ENCODE measurements at regions not wholly inside any gene's neighbourhood (a gene's known extent, or its start where the extent isn't known, plus 50 kb on each side); places are given as distances from the start of the nearest gene placed in this dataset.

DNA sequence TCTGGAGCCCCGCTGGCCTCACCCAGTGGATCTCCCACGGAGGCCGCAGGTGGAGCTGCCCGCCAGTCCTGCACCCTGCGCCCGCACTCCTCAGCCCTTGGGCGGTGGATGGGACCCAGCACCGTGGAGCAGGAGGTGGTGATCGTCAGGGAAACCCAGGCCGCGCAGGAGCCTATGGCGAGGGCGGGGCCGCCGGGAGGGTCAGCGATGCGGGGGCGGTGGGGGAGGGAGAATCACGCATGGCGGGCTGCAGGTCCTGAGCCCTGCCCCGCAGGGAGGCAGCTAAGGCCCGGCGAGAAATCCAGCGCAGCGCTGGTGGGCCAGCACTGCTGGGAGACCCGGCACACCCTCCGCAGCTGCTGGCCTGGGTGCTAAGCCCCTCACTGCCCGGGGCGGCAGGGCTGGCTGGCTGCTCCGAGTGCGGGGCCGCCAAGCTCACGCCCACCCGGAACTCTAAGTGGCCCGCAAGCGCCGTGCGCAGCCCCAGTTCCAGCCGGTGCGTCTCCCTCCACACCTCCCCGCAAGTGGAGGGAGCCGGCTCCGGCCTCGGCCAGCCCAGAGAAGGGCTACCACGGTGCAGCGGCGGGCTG is 524.8 kb upstream of the TPK1 start:
- BruUV-seq (replicated peaks), result no TSS peak
- no peaks in the 10 kb centered on the region for H3K27me3 ChIP-seq (ENCODE audit: control insufficient read depth in 2 of 2, insufficient read depth in 2 of 2, low read length in 2 of 2)
- TF ChIP-seq TBL1XR1 (IDR thresholded peaks at IDR 0.05; ENCODE audit: low read length in 2 of 2), result no peak
- TF ChIP-seq SPI1 (IDR thresholded peaks at IDR 0.05; ENCODE audit: borderline replicate concordance, low read depth, low read length), result no peak
- intact Hi-C loops (cut with micrococcal nuclease), result no loop called here
- ATAC-seq, result no peak
- no peak overlapping the region for H3K27ac ChIP-seq (ENCODE audit: extremely low read depth, low read depth, low read length)
- no peaks in the 10 kb centered on the region for H3K9me1 ChIP-seq (ENCODE audit: control insufficient read depth, insufficient read depth, low read length)
- H3K4me1 ChIP-seq (replicated peaks in 1 of 2; ENCODE audit: control insufficient read depth in 2 of 2, insufficient read depth in 2 of 2, low read length in 2 of 2), result no peaks in the 10 kb centered on the region
- H3K9ac ChIP-seq (ENCODE audit: insufficient read depth in 1 of 2, low read depth in 2 of 2, low read length in 2 of 2), result no peak overlapping the region
- ChIA-PET POLR2A (no interaction called here), CTCF (ENCODE audit: low intra/inter-chr PET ratio) (no interaction called here)
- H4K20me1 ChIP-seq (replicated peaks; ENCODE audit: control insufficient read depth, insufficient read depth, low read length), result no peaks in the 10 kb centered on the region
- H3K36me3 ChIP-seq (ENCODE audit: control insufficient read depth, insufficient read depth, low read length), result no peaks in the 10 kb centered on the region
- H3K4me2 ChIP-seq (ENCODE audit: insufficient read depth, low read length), result no peak overlapping the region
- WGBS (ENCODE audit: insufficient coverage, low coverage, missing lambda C conversion rate), result 5% methylated on average over 35 of the region's 47 CpGs
- no peaks in the 10 kb centered on the region; the same call in 1 of the 2 replicates for H3K9me3 ChIP-seq (replicated peaks; ENCODE audit: control insufficient read depth, insufficient read depth, low read depth, low read length)
- H3K79me2 ChIP-seq (ENCODE audit: control insufficient read depth, insufficient read depth, low read length), result no peaks in the 10 kb centered on the region
- no peak overlapping the region for H3K4me3 ChIP-seq
- DNase-seq (ENCODE audit: extremely low read depth in 1 of 4, low spot score in 3 of 4), result no peak
- in situ Hi-C loops (cut with MboI), result no loop called here
- FAIRE-seq, result no peak
- no peak overlapping the region for H2AFZ ChIP-seq (ENCODE audit: low read depth, low read length)

DNA sequence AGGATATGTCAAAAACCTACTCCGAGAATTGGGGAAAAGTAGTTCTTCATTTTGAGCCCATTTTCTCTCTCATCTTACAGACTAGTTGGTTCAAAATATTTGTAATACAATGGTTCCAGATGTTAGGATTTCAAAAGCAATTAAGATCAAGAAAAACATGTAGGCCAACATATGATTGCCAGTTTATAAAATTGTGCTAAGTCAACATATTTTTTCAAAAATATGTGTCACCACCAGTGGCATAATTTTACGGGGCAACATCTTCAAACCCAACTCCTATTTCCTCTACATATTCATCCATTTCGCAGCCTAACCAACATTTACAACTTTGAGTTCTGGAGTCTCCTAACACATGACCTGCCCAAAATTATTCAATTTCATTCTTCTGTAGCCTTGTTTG is 514.5 kb upstream of the TPK1 start:
- Histone ChIP-seq H3K79me2 (ENCODE audit: control insufficient read depth, insufficient read depth, low read length) (no peaks in the 10 kb centered on the region), H2AFZ (ENCODE audit: low read depth, low read length) (no peak overlapping the region), H4K20me1 (replicated peaks; ENCODE audit: control insufficient read depth, insufficient read depth, low read length) (no peaks in the 10 kb centered on the region), H3K4me3 (no peak overlapping the region), H3K4me2 (ENCODE audit: insufficient read depth, low read length) (no peak overlapping the region), H3K27me3 (ENCODE audit: control insufficient read depth in 2 of 2, insufficient read depth in 2 of 2, low read length in 2 of 2) (no peaks in the 10 kb centered on the region), H3K9ac (ENCODE audit: insufficient read depth in 1 of 2, low read depth in 2 of 2, low read length in 2 of 2) (no peak overlapping the region), H3K9me3 (replicated peaks; ENCODE audit: control insufficient read depth, insufficient read depth, low read depth, low read length) (0 out of 2 replicates have a peak, but pooled peaks cover 3% of the 10 kb centered on the region), H3K36me3 (ENCODE audit: control insufficient read depth, insufficient read depth, low read length) (no peaks in the 10 kb centered on the region), H3K27ac (ENCODE audit: extremely low read depth, low read depth, low read length) (no peak overlapping the region), H3K4me1 (replicated peaks in 1 of 2; ENCODE audit: control insufficient read depth in 2 of 2, insufficient read depth in 2 of 2, low read length in 2 of 2) (no peaks in the 10 kb centered on the region), H3K9me1 (ENCODE audit: control insufficient read depth, insufficient read depth, low read length) (no peaks in the 10 kb centered on the region)
- TF ChIP-seq MAFF (IDR thresholded peaks at IDR 0.05; ENCODE audit: low read length), result peak; percentile 56; the same call in 1 of the 2 replicates
- peak; percentile 46; the same call in 1 of the 2 replicates for TF ChIP-seq C11orf30 (IDR thresholded peaks at IDR 0.05; ENCODE audit: low read depth)
- peak; percentile 79 for TF ChIP-seq ZNF316 (IDR thresholded peaks at IDR 0.05)
- TF ChIP-seq MAFK (IDR thresholded peaks at IDR 0.05; ENCODE audit: low read length), result peak; percentile 48; the same call in 1 of the 2 replicates
- TF ChIP-seq RAD21 (CRISPR knock-in tag; conservative IDR thresholded peaks at IDR 0.05 in 1 of 2, IDR thresholded peaks at IDR 0.05 in 1 of 2), result no peak
- no peak for TF ChIP-seq IFI16 (CRISPR knock-in tag; IDR thresholded peaks at IDR 0.05)
- TF ChIP-seq MAFG (tag; conservative IDR thresholded peaks at IDR 0.05), result peak; percentile 63
- DNase-seq (ENCODE audit: extremely low read depth in 1 of 4, low spot score in 3 of 4) (no peak), FAIRE-seq (no peak), ATAC-seq (no peak)
- CTCF ChIA-PET (ENCODE audit: low intra/inter-chr PET ratio), result no interaction called here
- intact Hi-C loops (cut with micrococcal nuclease) (no loop called here), in situ Hi-C loops (cut with MboI) (no loop called here)
- POLR2A ChIA-PET, result no interaction called here
- 0% methylated on average over 3 of the region's 3 CpGs for WGBS (ENCODE audit: insufficient coverage, low coverage, missing lambda C conversion rate)
- no TSS peak for BruUV-seq (replicated peaks)

Data from K562 (cell line).